SK-N-MC (cell line): ENCODE measurements at regions not wholly inside any gene's neighbourhood (a gene's known extent, or its start where the extent isn't known, plus 50 kb on each side); places are given as distances from the start of the nearest gene placed in this dataset.

Source experiments
- EZH2 ChIP-seq: fragments of 200-600 bp; sonication (generic); IDR thresholded peaks from one replicate; pipeline ENCODE4 v1.6.1; 2017; ENCODE audit warnings: antibody characterized with exemption
- POLR2AphosphoS5 ChIP-seq: IDR thresholded peaks from 2 replicates; pipeline ENCODE4 v1.6.1; 2012; ENCODE audit warnings: mild to moderate bottlenecking, low read depth, low read length, borderline replicate concordance

DNA sequence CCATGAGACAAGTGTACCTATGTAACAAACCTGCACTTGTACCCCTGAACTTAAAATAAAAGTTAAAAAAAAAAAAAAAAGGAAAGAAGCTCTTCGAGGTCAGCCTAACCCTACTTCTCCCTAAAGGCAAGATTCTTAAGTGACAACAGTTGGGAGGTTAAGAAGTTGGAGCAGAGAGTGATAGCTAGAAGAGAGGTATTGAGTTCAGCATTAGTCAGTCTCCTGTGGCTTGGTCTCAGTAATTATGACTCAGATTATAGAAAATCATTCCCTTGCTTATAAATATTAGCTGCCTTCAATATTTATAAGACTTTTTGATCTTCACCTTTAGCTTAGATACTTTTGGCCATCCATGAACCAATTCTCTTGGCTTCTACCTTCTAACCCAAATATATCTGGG, 926.8 kb upstream of the SLC39A10 start:
- TF ChIP-seq EZH2 (no peak), POLR2AphosphoS5 (no peak)
